ENCODE measurements at regions not wholly inside any gene's neighbourhood (a gene's known extent, or its start where the extent isn't known, plus 50 kb on each side); places are given as distances from the start of the nearest gene placed in this dataset.

DNA sequence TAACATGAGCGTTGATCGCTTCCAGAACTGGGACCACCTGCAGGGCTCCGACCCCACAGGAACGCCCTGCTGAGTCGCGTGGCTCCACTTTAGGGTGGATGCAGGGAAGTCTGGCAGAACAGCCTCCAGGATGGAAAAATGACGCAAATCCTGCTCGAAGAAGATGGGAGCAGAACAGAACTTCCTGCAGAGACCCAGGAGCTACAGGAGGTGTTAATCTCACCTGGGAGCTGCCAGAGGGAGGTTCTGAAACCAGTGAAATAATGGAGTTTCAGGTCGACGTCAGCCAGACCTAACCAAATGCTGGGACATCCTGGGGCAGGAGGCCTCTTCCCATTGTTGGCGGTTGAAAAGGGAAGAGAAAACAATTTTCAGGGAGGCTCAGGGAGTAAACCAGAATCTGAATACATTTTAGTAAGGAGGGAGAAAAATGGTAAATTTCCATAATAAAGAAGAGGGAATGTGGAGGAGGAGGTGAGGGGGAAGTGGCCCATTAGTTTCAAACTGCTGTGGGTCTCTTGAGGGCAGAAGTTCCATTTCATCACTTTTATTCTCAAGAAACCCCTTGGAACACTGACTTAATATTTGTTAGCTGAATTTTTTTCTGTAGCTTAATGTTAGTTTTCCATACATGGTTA lies 558.4 kb upstream of the CDH4 start:
- no peak for DNase-seq

GRCh38 chr20:60694763-60695162 lies 557.3 kb upstream of the CDH4 start:
- no peak for DNase-seq

DNA sequence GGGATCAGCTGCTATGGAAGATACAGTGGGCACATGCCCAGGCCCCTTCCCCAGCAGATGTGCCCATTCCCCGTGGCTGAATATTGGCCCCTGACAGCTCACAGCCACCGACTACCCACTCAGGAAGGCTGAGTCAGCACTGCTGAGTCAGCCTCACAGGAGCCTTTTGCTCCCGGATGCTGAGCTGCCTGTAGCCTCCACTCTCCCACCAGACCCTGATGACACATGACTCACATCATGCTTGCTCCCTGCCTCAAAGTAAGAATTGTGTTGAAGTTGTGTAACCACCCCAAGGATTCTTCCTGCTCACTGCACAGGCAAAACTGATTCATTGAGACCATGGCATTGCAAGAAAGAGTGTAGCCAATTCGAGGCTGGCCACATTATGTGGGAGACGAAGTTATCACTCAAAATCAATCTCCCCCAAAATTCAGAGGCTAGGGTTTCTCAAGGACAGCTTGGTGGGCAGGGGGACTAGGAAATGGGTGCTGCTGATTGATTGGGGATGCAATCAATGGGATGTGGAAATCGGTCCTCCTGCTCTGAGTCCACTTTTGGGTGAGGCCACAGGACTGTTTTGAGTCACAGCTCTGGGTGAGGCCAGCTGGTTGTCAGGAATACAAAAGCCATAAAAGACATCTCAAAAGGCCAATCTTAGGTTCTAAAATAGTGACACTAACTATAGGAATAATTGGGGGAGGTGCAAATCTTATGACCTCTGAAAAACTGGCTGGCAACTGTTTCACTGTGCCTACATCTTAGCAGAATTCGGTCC lies 556.6 kb upstream of the CDH4 start:
- no peak for DNase-seq

DNA sequence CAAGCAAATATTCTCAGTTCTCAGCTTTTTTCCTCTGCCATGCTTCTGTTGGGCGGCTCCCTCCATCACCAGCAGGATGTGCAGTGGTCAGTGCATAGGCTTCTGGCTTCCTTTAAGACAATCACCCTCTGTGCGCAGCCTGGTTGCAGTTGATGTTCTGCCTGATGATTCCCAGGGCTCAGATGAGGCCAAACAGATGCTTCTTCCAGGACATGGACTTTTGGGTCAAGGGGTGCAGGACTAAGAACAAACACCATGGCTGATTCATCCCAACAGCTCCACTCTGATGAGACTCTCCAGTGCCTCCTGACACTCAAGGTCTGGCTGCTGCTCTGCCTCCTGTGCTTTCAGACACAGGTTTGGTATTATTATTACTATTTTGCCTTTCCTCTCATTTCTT lies 554.8 kb upstream of the CDH4 start:
- no peak for DNase-seq

- DNase-seq: no peak
These were observed 551.3 kb upstream of the CDH4 start for GRCh38 chr20:60700728-60701127.

DNA sequence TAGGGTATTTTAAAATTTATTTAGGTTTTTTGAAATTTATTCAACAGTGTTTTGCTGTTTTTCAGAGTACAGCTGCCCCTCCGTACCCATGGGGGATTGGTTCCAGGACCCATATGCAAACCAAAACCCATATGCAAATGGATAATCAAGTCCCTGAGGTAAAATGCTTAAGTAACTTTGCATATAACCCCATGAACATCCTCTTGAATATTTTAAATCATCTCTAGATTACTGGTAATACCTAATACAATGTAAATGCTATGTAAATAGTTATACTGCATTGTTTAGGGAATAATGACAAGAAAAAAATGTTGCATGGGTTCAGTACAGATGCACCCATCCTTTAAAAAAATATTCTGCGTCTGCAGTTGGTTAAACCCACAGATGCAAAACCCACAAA lies 547.9 kb upstream of the CDH4 start:
- DNase-seq: no peak

GRCh38 chr20:60713396-60713795 lies 538.7 kb upstream of the CDH4 start:
- DNase-seq: no peak

DNA sequence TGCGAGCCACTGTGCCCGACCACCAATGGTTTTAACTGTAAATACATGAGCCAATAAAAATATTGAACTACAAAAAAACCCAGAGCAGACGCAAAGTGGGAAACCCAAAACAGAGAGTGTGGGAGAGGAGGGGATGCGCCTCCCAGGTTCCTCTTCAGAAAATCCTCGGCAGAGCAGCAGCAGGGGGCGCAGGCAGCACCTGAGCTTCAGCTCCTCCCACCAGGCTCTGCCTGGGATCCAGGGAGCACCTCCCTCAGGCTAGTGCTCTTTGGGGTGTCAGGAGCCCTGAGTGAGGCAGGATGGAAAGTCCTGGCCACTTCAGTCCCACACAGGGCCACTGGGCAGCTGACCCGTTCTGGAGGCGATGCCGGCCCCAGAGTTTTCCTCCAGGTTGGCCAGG lies 536.9 kb upstream of the CDH4 start:
- no peak for DNase-seq

- no peak for DNase-seq
These were observed 533.1 kb upstream of the CDH4 start for GRCh38 chr20:60718743-60719480.

DNA sequence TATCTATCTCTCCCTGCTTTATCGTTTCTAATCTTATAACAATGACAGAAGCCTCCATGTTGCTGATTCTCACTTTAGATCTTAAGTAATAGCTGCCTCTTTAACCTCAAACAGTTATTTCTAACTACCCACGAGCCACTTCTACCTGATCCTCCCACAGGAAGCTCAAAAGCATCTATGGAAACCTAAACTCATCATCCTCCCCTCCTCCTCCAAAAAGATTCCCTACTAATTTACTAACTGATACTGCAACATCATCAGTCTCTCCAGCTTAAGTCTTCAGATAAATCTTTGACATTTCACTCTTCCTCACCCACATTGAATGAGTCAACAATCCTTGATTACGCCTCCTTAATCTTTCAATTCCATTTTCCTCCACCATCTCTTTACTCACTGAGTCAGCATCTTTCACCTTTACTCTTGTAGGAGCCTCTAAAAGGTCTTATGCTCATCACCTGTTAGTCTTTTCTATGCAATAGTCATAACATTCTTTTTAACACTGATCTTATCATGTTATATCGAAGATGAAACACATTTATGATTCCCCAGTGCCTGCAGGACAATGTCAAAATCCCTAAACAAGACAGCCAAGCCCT lies 526.7 kb upstream of the CDH4 start:
- no peak for DNase-seq

GRCh38 chr20:60727425-60727824 lies 524.6 kb upstream of the CDH4 start:
- no peak for DNase-seq

GRCh38 chr20:60728705-60729104 lies 523.4 kb upstream of the CDH4 start:
- no peak for DNase-seq

- no peak for DNase-seq
These were observed 522.7 kb upstream of the CDH4 start for GRCh38 chr20:60729135-60729900.

DNA sequence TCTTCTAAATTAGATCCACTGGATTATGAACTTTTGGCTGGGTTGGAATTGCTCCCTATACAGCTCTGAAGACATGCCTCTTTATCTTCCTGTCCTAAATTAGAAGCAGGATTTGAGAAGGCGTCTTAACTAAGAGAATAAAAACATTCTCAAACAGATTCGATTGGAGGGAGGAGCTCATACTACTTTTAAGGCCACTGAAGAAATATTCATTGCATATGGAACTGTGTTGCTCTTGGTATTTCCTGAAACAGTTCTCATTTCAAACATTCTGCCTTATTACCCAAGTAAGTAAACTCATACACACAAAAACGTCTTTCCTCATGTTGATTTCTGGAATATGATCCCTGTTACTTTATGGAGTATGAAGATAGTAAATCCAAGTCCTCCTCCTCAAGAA lies 519.7 kb upstream of the CDH4 start:
- no peak for DNase-seq

- no peak for DNase-seq
These were observed 504.0 kb upstream of the CDH4 start for GRCh38 chr20:60748086-60748485.

- DNase-seq: no peak
These were observed 502.1 kb upstream of the CDH4 start for GRCh38 chr20:60749804-60750602.

GRCh38 chr20:60750909-60751308 lies 501.2 kb upstream of the CDH4 start:
- DNase-seq: no peak

DNA sequence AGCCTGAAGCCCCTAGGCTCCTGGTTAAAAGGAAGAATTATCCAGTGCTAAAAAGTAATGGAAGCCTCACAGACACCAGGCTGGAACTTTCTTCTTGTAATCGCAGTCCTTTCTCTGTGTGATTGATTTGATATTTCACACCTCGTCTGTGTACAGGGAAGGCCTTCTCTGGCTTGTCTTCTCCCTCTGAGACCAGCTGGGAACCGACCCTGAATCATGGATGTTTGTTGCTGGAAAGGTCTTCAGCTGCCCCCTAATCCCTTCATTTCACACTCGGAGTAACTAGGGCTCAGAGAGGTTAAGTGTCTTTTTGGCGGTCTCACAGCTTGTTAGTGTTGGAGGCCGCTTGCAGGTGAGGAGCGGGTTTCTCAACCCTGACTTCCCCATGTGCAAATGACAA lies 500.2 kb upstream of the CDH4 start:
- DNase-seq: no peak

- DNase-seq: peak; percentile 43
These were observed 499.2 kb upstream of the CDH4 start for GRCh38 chr20:60752741-60753420.

DNA sequence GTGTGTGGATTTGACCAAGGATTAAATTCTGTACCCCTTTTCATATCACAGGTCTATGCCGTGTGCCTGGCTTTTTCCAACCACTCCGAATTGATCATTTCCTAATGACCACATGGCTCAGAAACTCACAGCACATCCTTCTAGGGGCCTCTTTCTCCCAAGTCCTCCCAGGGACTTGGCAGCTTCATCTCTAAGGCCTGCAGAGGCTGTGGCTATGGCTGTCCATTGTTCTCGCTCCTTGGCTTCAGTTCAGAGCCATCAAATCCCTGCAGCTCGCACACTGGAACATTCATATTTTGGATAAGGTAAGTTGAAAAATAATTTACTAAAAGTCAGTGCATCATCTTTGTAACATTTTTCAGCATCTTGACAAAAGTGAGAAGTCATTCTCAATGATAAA lies 497.2 kb upstream of the CDH4 start:
- peak; percentile 52 for DNase-seq

Measured in muscle of arm (tissue), 1 donor.